DMS114 treated with DMSO at 0.1 percent for 48 hours (cell line): ENCODE measurements at regions not wholly inside any gene's neighbourhood (a gene's known extent, or its start where the extent isn't known, plus 50 kb on each side); places are given as distances from the start of the nearest gene placed in this dataset.

Experiments
- DNase-seq: peaks from one replicate; lab custom pipeline; 2025; ENCODE audit not compliant: unreplicated experiment; lab: John Stamatoyannopoulos, UW

GRCh38 chr2:221215487-221215886 lies 356.6 kb downstream of the EPHA4 start:
- DNase-seq, result no peak

- DNase-seq, result no peak
Measured at GRCh38 chr2:221216636-221217035, 355.5 kb downstream of the EPHA4 start.

GRCh38 chr2:221225752-221226151 lies 346.4 kb downstream of the EPHA4 start:
- DNase-seq, result no peak

- no peak for DNase-seq
Measured at GRCh38 chr2:221228214-221228769, 343.8 kb downstream of the EPHA4 start.

GRCh38 chr2:221229099-221229498 lies 343.0 kb downstream of the EPHA4 start:
- no peak for DNase-seq

- no peak for DNase-seq
Measured at GRCh38 chr2:221231511-221231910, 340.6 kb downstream of the EPHA4 start.

GRCh38 chr2:221235941-221236340 lies 336.2 kb downstream of the EPHA4 start:
- DNase-seq, result no peak

- DNase-seq, result no peak
Measured at GRCh38 chr2:221241072-221241471, 331.0 kb downstream of the EPHA4 start.

- DNase-seq, result no peak
Measured at GRCh38 chr2:221243771-221244170, 328.3 kb downstream of the EPHA4 start.

- no peak for DNase-seq
Measured at GRCh38 chr2:221245045-221245444, 327.1 kb downstream of the EPHA4 start.

GRCh38 chr2:221245772-221246171 lies 326.3 kb downstream of the EPHA4 start:
- no peak for DNase-seq

GRCh38 chr2:221254299-221254698 lies 317.8 kb downstream of the EPHA4 start:
- no peak for DNase-seq

GRCh38 chr2:221255862-221256261 lies 316.2 kb downstream of the EPHA4 start:
- DNase-seq, result no peak

- DNase-seq, result no peak
Measured at GRCh38 chr2:221258464-221258863, 313.6 kb downstream of the EPHA4 start.

GRCh38 chr2:221262651-221263050 lies 309.5 kb downstream of the EPHA4 start:
- no peak for DNase-seq

GRCh38 chr2:221263573-221263972 lies 308.5 kb downstream of the EPHA4 start:
- DNase-seq, result no peak

GRCh38 chr2:221264318-221264717 lies 307.8 kb downstream of the EPHA4 start:
- DNase-seq, result no peak

GRCh38 chr2:221267773-221268425 lies 304.2 kb downstream of the EPHA4 start:
- no peak for DNase-seq

- DNase-seq, result no peak
Measured at GRCh38 chr2:221268631-221269030, 303.5 kb downstream of the EPHA4 start.

GRCh38 chr2:221270806-221271205 lies 301.3 kb downstream of the EPHA4 start:
- no peak for DNase-seq

GRCh38 chr2:221272729-221273128 lies 299.4 kb downstream of the EPHA4 start:
- DNase-seq, result no peak

- no peak for DNase-seq
Measured at GRCh38 chr2:221276033-221276432, 296.1 kb downstream of the EPHA4 start.

- DNase-seq, result no peak
Measured at GRCh38 chr2:221276601-221277000, 295.5 kb downstream of the EPHA4 start.
